Adipocyte (in vitro differentiated cells): ENCODE measurements at regions not wholly inside any gene's neighbourhood (a gene's known extent, or its start where the extent isn't known, plus 50 kb on each side); places are given as distances from the start of the nearest gene placed in this dataset.
"Not testable (repeated sequence)": the region's sequence is repeated elsewhere in the genome, so short reads cannot be mapped to it uniquely, and the experiment has no call there.

Experiments used
- DNase-seq: peaks from one replicate; pipeline ENCODE4 v3.0.0-alpha.2; 2015; ENCODE audit warnings: low read depth
- H3K27me3 ChIP-seq: replicated peaks from 2 replicates; pipeline ENCODE4 v1.7.0; 2013; ENCODE audit warnings: mild to moderate bottlenecking, low read length, moderate library complexity; ENCODE audit not compliant: control insufficient read depth, insufficient read depth
- H3K36me3 ChIP-seq: 2 replicates; pipeline ENCODE4 v1.7.0; 2013; ENCODE audit warnings: low read length, mild to moderate bottlenecking, moderate library complexity; ENCODE audit not compliant: control insufficient read depth, insufficient read depth, severe bottlenecking
- H3K4me1 ChIP-seq: 2 replicates; pipeline ENCODE4 v1.7.0; 2013; ENCODE audit warnings: mild to moderate bottlenecking, low read length, moderate library complexity; ENCODE audit not compliant: control insufficient read depth, insufficient read depth
- H3K4me3 ChIP-seq: 2 replicates; pipeline ENCODE4 v1.7.0; 2013; ENCODE audit warnings: mild to moderate bottlenecking, low read length, moderate library complexity
- H3K9ac ChIP-seq: 2 replicates; pipeline ENCODE4 v1.7.0; 2013; ENCODE audit warnings: mild to moderate bottlenecking, low read length, moderate library complexity
- H3K9me3 ChIP-seq: 2 replicates; pipeline ENCODE4 v1.7.0; 2013; ENCODE audit warnings: mild to moderate bottlenecking, low read length, moderate library complexity; ENCODE audit not compliant: control insufficient read depth

GRCh38 chr7:63856466-63856865, 142.2 kb upstream of the ZNF722 start:
- not testable (repeated sequence) for H3K9ac ChIP-seq, H3K9me3 ChIP-seq, H3K4me3 ChIP-seq, H3K36me3 ChIP-seq, H3K27me3 ChIP-seq, H3K4me1 ChIP-seq
- peak; percentile 0 for DNase-seq

DNA sequence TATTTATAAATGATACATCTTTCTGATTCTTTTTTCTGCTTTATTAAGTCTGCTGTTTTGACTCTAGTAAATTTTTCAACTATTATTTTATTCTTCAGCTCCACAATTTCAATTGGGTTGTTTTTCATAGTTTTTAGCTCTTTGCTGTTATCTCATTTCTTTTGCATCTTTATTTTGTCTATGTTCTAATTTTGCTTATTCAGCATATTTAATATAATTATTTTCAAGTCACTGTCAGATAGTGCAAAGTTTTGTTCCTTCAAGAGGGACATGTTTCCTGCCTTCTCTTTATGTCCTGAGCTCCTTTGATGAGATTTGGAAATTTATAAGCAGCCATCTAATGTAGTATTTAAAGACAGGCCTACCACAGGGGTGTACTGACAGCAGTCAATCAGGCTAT, 131.5 kb upstream of the ZNF722 start:
- no peaks in the 10 kb centered on the region for H3K4me1 ChIP-seq
- no peaks in the 10 kb centered on the region for H3K36me3 ChIP-seq
- H3K27me3 ChIP-seq = no peaks in the 10 kb centered on the region
- no peak overlapping the region for H3K9ac ChIP-seq
- no peak overlapping the region for H3K4me3 ChIP-seq
- DNase-seq = no peak
- H3K9me3 ChIP-seq = peaks cover 66% of the 10 kb centered on the region

DNA sequence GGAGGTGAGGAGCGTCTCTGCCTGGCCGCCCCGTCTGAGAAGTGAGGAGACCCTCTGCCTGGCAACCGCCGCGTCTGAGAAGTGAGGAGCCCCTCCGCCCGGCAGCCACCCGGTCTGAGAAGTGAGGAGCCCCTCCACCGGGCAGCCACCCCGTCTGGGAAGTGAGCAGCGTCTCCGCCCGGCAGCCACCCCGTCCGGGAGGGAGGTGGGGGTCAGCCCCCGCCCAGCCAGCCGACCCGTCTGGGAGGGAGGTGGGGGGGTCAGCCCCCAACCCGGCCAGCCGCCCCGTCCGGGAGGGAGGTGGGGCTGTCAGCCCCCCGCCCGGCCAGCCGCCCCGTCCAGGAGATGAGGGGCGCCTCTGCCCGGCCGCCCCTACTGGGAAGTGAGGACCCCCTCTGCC, 124.4 kb upstream of the ZNF722 start:
- not testable (repeated sequence) for H3K4me3 ChIP-seq, DNase-seq, H3K27me3 ChIP-seq, H3K36me3 ChIP-seq, H3K9ac ChIP-seq, H3K4me1 ChIP-seq
- H3K9me3 ChIP-seq = peaks cover 84% of the 10 kb centered on the region

- Histone ChIP-seq H3K4me3 (peak overlapping the region; percentile 52), H3K36me3 (no peaks in the 10 kb centered on the region), H3K9me3 (peaks cover 89% of the 10 kb centered on the region), H3K4me1 (no peaks in the 10 kb centered on the region), H3K9ac (no peak overlapping the region), H3K27me3 (no peaks in the 10 kb centered on the region)
- DNase-seq = no peak
Measured at GRCh38 chr7:63876707-63877322, 121.8 kb upstream of the ZNF722 start.

GRCh38 chr7:63887031-63887430, 111.6 kb upstream of the ZNF722 start:
- Histone ChIP-seq H3K4me3 (no peak overlapping the region), H3K9me3 (peaks cover 71% of the 10 kb centered on the region)
- DNase-seq = no peak

GRCh38 chr7:63899691-63900393, 98.8 kb upstream of the ZNF722 start:
- Histone ChIP-seq H3K36me3 (no peaks in the 10 kb centered on the region), H3K4me1 (no peaks in the 10 kb centered on the region), H3K27me3 (no peaks in the 10 kb centered on the region), H3K4me3 (peak overlapping the region; percentile 79), H3K9me3 (peaks cover 45% of the 10 kb centered on the region), H3K9ac (no peak overlapping the region)
- no peak for DNase-seq

More at GRCh38 chr7:63887031-63887430, 111.6 kb upstream of the ZNF722 start:
- Histone ChIP-seq H3K9ac (no peak overlapping the region), H3K36me3 (no peaks in the 10 kb centered on the region), H3K27me3 (no peaks in the 10 kb centered on the region), H3K4me1 (no peaks in the 10 kb centered on the region)

DNA sequence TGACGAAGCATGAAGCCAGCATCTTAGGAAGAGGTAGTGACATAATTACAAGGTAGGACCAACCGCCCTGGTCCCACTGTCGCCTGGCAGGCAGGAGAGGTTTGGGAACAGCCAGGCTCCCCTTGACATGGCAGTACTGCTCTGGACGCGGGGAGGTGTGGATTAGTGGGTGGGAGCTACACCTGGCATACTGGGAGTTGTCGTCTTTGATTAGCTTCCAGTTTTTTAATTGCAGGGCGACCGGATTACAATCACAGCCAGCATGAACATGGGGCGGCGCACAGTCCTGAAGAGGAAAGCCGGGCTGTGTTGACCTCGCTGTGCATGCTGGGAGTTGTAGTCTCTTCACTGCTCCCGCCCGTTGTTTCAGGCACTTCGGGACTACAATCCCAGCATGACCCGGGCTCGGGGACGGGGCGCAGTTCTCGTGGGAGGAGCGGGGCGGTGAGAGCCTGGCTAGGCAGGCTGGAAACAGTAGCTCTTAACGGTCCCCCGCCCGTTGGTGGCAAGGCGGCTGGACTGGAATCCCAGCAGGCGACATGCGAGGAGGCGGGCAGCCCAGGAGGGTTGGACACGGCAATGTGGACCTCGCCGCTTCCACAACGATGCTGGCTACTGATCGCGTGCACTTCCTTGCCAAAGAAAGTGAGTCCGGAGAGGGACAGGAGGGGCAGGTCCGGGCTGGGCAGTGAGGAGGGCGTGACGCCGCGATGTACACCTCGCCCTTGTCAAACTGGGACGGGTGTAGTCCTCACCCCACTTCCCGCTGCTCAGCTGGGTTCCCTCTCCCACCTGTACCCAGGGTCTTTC, 98.0 kb upstream of the ZNF722 start:
- Histone ChIP-seq H3K4me1 (no peaks in the 10 kb centered on the region), H3K9me3 (peaks cover 45% of the 10 kb centered on the region)
- DNase-seq = no peak

DNA sequence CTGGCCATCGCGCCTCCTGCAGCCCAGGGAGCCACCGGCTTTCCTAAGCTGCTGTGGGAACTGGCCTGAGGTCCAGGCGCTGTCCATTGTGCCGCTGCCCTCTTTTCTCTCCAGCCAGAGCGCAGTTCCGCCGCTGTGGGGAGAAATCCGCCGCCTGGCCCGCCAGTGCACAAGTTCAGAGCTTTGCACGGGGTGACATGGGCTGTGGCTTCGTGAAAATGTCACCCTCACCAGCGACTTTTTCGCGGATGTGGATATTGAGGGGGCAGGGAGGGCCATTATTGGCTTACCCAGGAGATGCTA, 97.5 kb upstream of the ZNF722 start:
- H3K27me3 ChIP-seq, DNase-seq, H3K36me3 ChIP-seq, H3K4me1 ChIP-seq, H3K9ac ChIP-seq: not testable (repeated sequence)
- peak overlapping the region; percentile 79 for H3K4me3 ChIP-seq
- peaks cover 41% of the 10 kb centered on the region for H3K9me3 ChIP-seq

More for the DNA sequence above, 98.0 kb upstream of the ZNF722 start:
- no peak overlapping the region for H3K9ac ChIP-seq
- H3K27me3 ChIP-seq = no peaks in the 10 kb centered on the region
- peak overlapping the region; percentile 79 for H3K4me3 ChIP-seq
- no peaks in the 10 kb centered on the region for H3K36me3 ChIP-seq

DNA sequence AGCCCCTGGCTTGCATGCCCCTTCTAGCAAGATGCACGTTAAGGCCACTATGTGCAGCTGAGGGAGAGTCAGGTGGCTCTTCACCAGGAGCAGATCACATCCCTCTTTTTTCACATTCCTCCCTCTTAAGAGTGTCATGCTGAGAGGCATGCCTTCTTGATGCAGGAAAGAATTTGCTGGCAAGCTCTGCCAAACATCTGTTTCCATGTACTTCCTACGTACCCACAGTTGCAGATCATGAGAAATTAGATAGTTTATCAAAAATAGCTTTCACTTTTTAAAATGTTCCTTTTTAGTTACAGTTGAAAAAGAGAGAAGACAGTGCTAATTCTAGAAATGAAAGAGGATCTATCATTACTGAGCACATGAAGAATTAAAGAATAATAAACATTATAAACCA, 79.7 kb upstream of the ZNF722 start:
- H3K36me3 ChIP-seq = no peaks in the 10 kb centered on the region
- H3K9me3 ChIP-seq = peaks cover 15% of the 10 kb centered on the region
- no peak for DNase-seq
- no peak overlapping the region for H3K4me3 ChIP-seq
- H3K27me3 ChIP-seq = no peaks in the 10 kb centered on the region
- H3K9ac ChIP-seq = no peak overlapping the region
- H3K4me1 ChIP-seq = no peaks in the 10 kb centered on the region

- no peak for DNase-seq
- no peaks in the 10 kb centered on the region for H3K27me3 ChIP-seq
- H3K4me3 ChIP-seq = peak overlapping the region; percentile 81
- H3K9ac ChIP-seq = no peak overlapping the region
- peaks cover 13% of the 10 kb centered on the region for H3K9me3 ChIP-seq
- H3K36me3 ChIP-seq = no peaks in the 10 kb centered on the region
- no peaks in the 10 kb centered on the region for H3K4me1 ChIP-seq
Measured at GRCh38 chr7:63925262-63925625, 73.4 kb upstream of the ZNF722 start.

- DNase-seq = no peak
- Histone ChIP-seq H3K4me3 (peak overlapping the region; percentile 81), H3K9me3 (peaks cover 13% of the 10 kb centered on the region), H3K27me3 (no peaks in the 10 kb centered on the region), H3K9ac (peak overlapping the region; percentile 68), H3K36me3 (no peaks in the 10 kb centered on the region), H3K4me1 (no peaks in the 10 kb centered on the region)
Measured at GRCh38 chr7:63925626-63926460, 72.8 kb upstream of the ZNF722 start.
